K562 (cell line): ENCODE measurements at regions not wholly inside any gene's neighbourhood (a gene's known extent, or its start where the extent isn't known, plus 50 kb on each side); places are given as distances from the start of the nearest gene placed in this dataset.

Experiments
- ARID1B ChIP-seq: fragments of 450-650 bp; IDR thresholded peaks from 2 replicates; pipeline ENCODE4 v1.6.1; 2016; ENCODE audit warnings: antibody characterized with exemption, mild to moderate bottlenecking, inconsistent platforms
- EP300 ChIP-seq: IDR thresholded peaks from 2 replicates; pipeline ENCODE4 v1.6.1; 2012; ENCODE audit warnings: low read length, improper control_type of control experiment
- FOXJ2 ChIP-seq: fragments of 200-800 bp; sonication (Bioruptor generic); IDR thresholded peaks from 2 replicates; pipeline ENCODE4 v1.6.1; 2016; ENCODE audit warnings: missing genetic modification characterization, missing compliant biosample characterization
- GATAD2A ChIP-seq: fragments of 450-650 bp; IDR thresholded peaks from 2 replicates; pipeline ENCODE4 v1.6.1; 2017
- HINFP ChIP-seq: fragments of 450-650 bp; conservative IDR thresholded peaks from 2 replicates; pipeline ENCODE4 v1.6.1; 2016; ENCODE audit warnings: missing genetic modification characterization, low read depth, mild to moderate bottlenecking, control low read depth, missing compliant biosample characterization
- JUN ChIP-seq, 2 experiments: sonication (generic) in 1 of 2; formaldehyde crosslinking in 1 of 2; IDR thresholded peaks; 2 replicates each; pipeline versions ENCODE4 v1.6.1 to v1.8.0; 2012 to 2022; ENCODE audit warnings: borderline replicate concordance in 2 of 2, mild to moderate bottlenecking in 2 of 2, improper control_type of control experiment in 1 of 2, low read depth in 1 of 2, low read length in 1 of 2, missing genetic modification reagents in 1 of 2
- MAFG ChIP-seq: fragments of 450-650 bp; conservative IDR thresholded peaks from 2 replicates; pipeline ENCODE4 v1.6.1; 2016; ENCODE audit warnings: missing genetic modification characterization, missing compliant biosample characterization
- MBD2 ChIP-seq: sonication (generic); IDR thresholded peaks from 2 replicates; pipeline ENCODE4 v1.6.1; 2016; ENCODE audit warnings: low read depth, borderline replicate concordance
- SETDB1 ChIP-seq: IDR thresholded peaks from one replicate; pipeline ENCODE4 v1.6.1; 2012; ENCODE audit warnings: low read length, control low read depth, inconsistent platforms
- TEAD4 ChIP-seq, 2 experiments: sonication (generic) in 1 of 2; formaldehyde crosslinking in 1 of 2; IDR thresholded peaks; 2 replicates each; pipeline versions ENCODE4 v1.6.1 to v1.8.0; 2012 to 2022; ENCODE audit warnings: borderline replicate concordance in 1 of 2, inconsistent platforms in 1 of 2, low read length in 1 of 2, mild to moderate bottlenecking in 1 of 2, missing genetic modification reagents in 1 of 2
- ZNF609 ChIP-seq: sonication (generic); formaldehyde crosslinking; IDR thresholded peaks from 2 replicates; pipeline ENCODE4 v1.8.1; 2023; ENCODE audit warnings: missing genetic modification reagents, mild to moderate bottlenecking, borderline replicate concordance
- TF ChIP-seq, protein P1 (sequence below): fragments of 450-650 bp; IDR thresholded peaks from 2 replicates; pipeline ENCODE4 v1.6.1; 2018; ENCODE audit warnings: mild to moderate bottlenecking, low read depth; ENCODE audit not compliant: partially characterized antibody
- TF ChIP-seq, protein P2 (sequence below): sonication (generic); formaldehyde crosslinking; IDR thresholded peaks from 2 replicates; pipeline ENCODE4 v1.8.1; 2023; ENCODE audit warnings: mild to moderate bottlenecking, missing genetic modification reagents
- TF ChIP-seq, protein P3 (sequence below): fragments of 450-650 bp; IDR thresholded peaks from 2 replicates; pipeline ENCODE4 v1.6.1; 2016; ENCODE audit warnings: mild to moderate bottlenecking

GRCh38 chr5:135246923-135247795 is 151.9 kb downstream of the MACROH2A1 start (continued):
- TF ChIP-seq, protein P1, sequence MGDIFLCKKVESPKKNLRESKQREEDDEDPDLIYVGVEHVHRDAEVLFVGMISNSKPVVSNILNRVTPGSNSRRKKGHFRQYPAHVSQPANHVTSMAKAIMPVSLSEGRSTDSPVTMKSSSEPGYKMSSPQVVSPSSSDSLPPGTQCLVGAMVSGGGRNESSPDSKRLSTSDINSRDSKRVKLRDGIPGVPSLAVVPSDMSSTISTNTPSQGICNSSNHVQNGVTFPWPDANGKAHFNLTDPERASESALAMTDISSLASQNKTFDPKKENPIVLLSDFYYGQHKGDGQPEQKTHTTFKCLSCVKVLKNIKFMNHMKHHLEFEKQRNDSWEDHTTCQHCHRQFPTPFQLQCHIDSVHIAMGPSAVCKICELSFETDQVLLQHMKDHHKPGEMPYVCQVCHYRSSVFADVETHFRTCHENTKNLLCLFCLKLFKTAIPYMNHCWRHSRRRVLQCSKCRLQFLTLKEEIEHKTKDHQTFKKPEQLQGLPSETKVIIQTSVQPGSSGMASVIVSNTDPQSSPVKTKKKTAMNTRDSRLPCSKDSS, result no peak
- TF ChIP-seq, protein P2, sequence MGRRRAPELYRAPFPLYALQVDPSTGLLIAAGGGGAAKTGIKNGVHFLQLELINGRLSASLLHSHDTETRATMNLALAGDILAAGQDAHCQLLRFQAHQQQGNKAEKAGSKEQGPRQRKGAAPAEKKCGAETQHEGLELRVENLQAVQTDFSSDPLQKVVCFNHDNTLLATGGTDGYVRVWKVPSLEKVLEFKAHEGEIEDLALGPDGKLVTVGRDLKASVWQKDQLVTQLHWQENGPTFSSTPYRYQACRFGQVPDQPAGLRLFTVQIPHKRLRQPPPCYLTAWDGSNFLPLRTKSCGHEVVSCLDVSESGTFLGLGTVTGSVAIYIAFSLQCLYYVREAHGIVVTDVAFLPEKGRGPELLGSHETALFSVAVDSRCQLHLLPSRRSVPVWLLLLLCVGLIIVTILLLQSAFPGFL (CRISPR knock-in tag), result no peak
- no peak for TF ChIP-seq FOXJ2
- no peak for TF ChIP-seq HINFP
- TF ChIP-seq, protein P3, sequence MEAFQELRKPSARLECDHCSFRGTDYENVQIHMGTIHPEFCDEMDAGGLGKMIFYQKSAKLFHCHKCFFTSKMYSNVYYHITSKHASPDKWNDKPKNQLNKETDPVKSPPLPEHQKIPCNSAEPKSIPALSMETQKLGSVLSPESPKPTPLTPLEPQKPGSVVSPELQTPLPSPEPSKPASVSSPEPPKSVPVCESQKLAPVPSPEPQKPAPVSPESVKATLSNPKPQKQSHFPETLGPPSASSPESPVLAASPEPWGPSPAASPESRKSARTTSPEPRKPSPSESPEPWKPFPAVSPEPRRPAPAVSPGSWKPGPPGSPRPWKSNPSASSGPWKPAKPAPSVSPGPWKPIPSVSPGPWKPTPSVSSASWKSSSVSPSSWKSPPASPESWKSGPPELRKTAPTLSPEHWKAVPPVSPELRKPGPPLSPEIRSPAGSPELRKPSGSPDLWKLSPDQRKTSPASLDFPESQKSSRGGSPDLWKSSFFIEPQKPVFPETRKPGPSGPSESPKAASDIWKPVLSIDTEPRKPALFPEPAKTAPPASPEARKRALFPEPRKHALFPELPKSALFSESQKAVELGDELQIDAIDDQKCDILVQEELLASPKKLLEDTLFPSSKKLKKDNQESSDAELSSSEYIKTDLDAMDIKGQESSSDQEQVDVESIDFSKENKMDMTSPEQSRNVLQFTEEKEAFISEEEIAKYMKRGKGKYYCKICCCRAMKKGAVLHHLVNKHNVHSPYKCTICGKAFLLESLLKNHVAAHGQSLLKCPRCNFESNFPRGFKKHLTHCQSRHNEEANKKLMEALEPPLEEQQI, result no peak
- peak; percentile 75 for TF ChIP-seq TEAD4 (IDR thresholded peaks at IDR 0.05; ENCODE audit: low read length)
- TF ChIP-seq TEAD4 (CRISPR knock-in tag; IDR thresholded peaks at IDR 0.05; ENCODE audit: borderline replicate concordance), result no peak
- 0 out of 2 replicates have a peak, but pooled peaks have one; percentile 13 for TF ChIP-seq ZNF609 (CRISPR knock-in tag)
- TF ChIP-seq MAFG (tag), result peak; percentile 50
- TF ChIP-seq JUN (IDR thresholded peaks at IDR 0.05; ENCODE audit: borderline replicate concordance, low read depth, low read length), result peak; percentile 97
- no peak for TF ChIP-seq JUN (CRISPR knock-in tag; IDR thresholded peaks at IDR 0.05; ENCODE audit: borderline replicate concordance)
- peak; percentile 68; the same call in 1 of the 2 replicates for TF ChIP-seq EP300
- TF ChIP-seq MBD2, result peak; percentile 37; the same call in 1 of the 2 replicates
- 0 out of 2 replicates have a peak, but pooled peaks have one; percentile 41 for TF ChIP-seq GATAD2A
- TF ChIP-seq ARID1B, result peak; percentile 91
- no peak for TF ChIP-seq SETDB1
